ENCODE measurements at regions not wholly inside any gene's neighbourhood (a gene's known extent, or its start where the extent isn't known, plus 50 kb on each side); places are given as distances from the start of the nearest gene placed in this dataset.

- no peaks in the 10 kb centered on the region for H3K4me1 ChIP-seq (ENCODE audit: insufficient read depth)
- no peaks in the 10 kb centered on the region for H4K20me1 ChIP-seq (replicated peaks; ENCODE audit: insufficient read depth)
- TF ChIP-seq STAT1 (IDR thresholded peaks at IDR 0.05; ENCODE audit: unreplicated experiment): no peak
- no peak for TF ChIP-seq ZNF114 (CRISPR knock-in tag; IDR thresholded peaks at IDR 0.05)
- TF ChIP-seq EZH2phosphoT487 (IDR thresholded peaks at IDR 0.05; ENCODE audit: unreplicated experiment): no peak
- TF ChIP-seq ZNF462 (CRISPR knock-in tag; IDR thresholded peaks at IDR 0.05): no peak
- no peak for TF ChIP-seq ZNF331 (CRISPR knock-in tag; IDR thresholded peaks at IDR 0.05; ENCODE audit: low read depth)
- TF ChIP-seq CTCF (conservative IDR thresholded peaks at IDR 0.05; ENCODE audit: low read depth in 2 of 2): no peak
- TF ChIP-seq ETS1 (IDR thresholded peaks at IDR 0.05): no peak
- no peak overlapping the region for H3K27ac Mint-ChIP-seq
- H3K27ac ChIP-seq (ENCODE audit: low read depth): no peak overlapping the region
- H3K36me3 ChIP-seq (ENCODE audit: insufficient read depth): no peaks in the 10 kb centered on the region
- no peak for ATAC-seq
- no peak for DNase-seq (ENCODE audit: low spot score)
- H3K4me3 Mint-ChIP-seq: no peak overlapping the region
- no peak overlapping the region for H3K4me2 ChIP-seq
- no peak overlapping the region for H3K4me3 ChIP-seq
- no peaks in the 10 kb centered on the region for H3K9me3 Mint-ChIP-seq
- no peaks in the 10 kb centered on the region for H3K36me3 Mint-ChIP-seq (ENCODE audit: low read depth)
- H3K79me2 ChIP-seq (replicated peaks; ENCODE audit: insufficient read depth): no peaks in the 10 kb centered on the region
- no peaks in the 10 kb centered on the region for H3F3A ChIP-seq (replicated peaks; ENCODE audit: low read depth)
- 0 out of 2 replicates have a peak, but pooled peaks cover 12% of the 10 kb centered on the region for H3K9me2 ChIP-seq (ENCODE audit: insufficient read depth)
- no peaks in the 10 kb centered on the region for H3K4me1 Mint-ChIP-seq
- no peak overlapping the region for H2AFZ ChIP-seq
- no peaks in the 10 kb centered on the region for H3K27me3 ChIP-seq (ENCODE audit: insufficient read depth)
- H3K27me3 Mint-ChIP-seq (ENCODE audit: insufficient read depth, low read depth, poor library complexity): no peaks in the 10 kb centered on the region
Measured at GRCh38 chr2:161029321-161029720, 130.9 kb upstream of the TANK start.
